ENCODE measurements at regions not wholly inside any gene's neighbourhood (a gene's known extent, or its start where the extent isn't known, plus 50 kb on each side); places are given as distances from the start of the nearest gene placed in this dataset.
"Not testable (repeated sequence)": the region's sequence is repeated elsewhere in the genome, so short reads cannot be mapped to it uniquely, and the experiment has no call there.

- TF ChIP-seq CTCF (conservative IDR thresholded peaks at IDR 0.05; ENCODE audit: low read length); EZH2phosphoT487 (IDR thresholded peaks at IDR 0.05; ENCODE audit: borderline replicate concordance, low read depth, low read length): not testable (repeated sequence)
These were observed 545.5 kb downstream of the RPIA start for GRCh38 chr2:89236832-89237450.

All from OCI-LY7 (cell line).